ENCODE measurements at regions not wholly inside any gene's neighbourhood (a gene's known extent, or its start where the extent isn't known, plus 50 kb on each side); places are given as distances from the start of the nearest gene placed in this dataset.

DNA sequence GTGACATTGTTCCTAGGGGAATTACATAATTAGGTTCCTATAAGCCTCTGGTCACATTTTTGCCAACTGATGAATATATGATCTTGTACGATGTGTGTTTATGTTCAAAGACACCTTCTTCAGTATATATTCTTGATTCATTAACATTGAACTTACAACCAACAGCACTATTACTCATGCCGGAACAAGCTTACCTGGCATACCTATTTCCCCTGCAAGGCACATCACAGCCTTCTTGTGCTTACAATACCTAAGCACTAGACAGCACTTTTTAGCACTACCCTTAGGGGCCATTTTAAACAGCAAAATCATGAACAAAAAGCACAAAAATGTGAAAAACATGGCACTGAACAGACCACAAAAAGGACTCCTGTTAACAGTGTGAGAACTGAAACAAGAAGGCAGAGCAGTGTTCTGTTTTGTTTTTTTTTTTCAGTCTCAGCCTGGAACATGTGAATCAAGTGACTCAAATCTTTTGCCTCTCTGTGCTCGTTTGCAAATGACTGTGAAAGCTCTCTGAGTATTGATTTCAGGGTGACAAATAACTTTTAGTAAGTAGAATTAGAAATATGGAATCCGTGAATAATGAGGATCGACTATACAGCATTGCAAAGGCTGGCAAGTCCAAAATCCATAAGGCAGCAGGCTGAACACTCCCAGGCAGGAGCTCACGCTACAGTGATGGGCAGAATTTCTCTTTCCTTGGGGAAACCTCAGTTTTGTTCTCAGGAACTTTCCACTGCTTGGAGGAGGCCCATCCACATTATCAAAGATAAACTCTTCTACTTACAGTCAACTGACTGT lies 102.3 kb upstream of the TSHZ2 start:
- Histone ChIP-seq H3K27me3 (ENCODE audit: control insufficient read depth, insufficient read depth, low read length) (no peaks in the 10 kb centered on the region; the same call in 1 of the 2 replicates), H3K9me3 (ENCODE audit: control insufficient read depth, insufficient read depth, low read depth, low read length) (no peaks in the 10 kb centered on the region), H3K4me3 (ENCODE audit: low read depth in 2 of 2, low read length in 2 of 2) (no peak overlapping the region), H3K36me3 (ENCODE audit: control insufficient read depth, insufficient read depth, low read length) (no peaks in the 10 kb centered on the region), H3K4me1 (ENCODE audit: control insufficient read depth, insufficient read depth, low read length) (no peaks in the 10 kb centered on the region), H3K27ac (ENCODE audit: low read length) (no peak overlapping the region)
- in situ Hi-C loops (cut with HindIII; ENCODE audit: low pct_unique_long_range_greater_than_20kb, low sequenced_read_pairs): no loop called here
- ATAC-seq (no peak), DNase-seq (ENCODE audit: low read depth, low spot score) (no peak)
- intact Hi-C loops (cut with micrococcal nuclease; ENCODE audit: unreplicated experiment): no loop called here
- TF ChIP-seq, protein P1, sequence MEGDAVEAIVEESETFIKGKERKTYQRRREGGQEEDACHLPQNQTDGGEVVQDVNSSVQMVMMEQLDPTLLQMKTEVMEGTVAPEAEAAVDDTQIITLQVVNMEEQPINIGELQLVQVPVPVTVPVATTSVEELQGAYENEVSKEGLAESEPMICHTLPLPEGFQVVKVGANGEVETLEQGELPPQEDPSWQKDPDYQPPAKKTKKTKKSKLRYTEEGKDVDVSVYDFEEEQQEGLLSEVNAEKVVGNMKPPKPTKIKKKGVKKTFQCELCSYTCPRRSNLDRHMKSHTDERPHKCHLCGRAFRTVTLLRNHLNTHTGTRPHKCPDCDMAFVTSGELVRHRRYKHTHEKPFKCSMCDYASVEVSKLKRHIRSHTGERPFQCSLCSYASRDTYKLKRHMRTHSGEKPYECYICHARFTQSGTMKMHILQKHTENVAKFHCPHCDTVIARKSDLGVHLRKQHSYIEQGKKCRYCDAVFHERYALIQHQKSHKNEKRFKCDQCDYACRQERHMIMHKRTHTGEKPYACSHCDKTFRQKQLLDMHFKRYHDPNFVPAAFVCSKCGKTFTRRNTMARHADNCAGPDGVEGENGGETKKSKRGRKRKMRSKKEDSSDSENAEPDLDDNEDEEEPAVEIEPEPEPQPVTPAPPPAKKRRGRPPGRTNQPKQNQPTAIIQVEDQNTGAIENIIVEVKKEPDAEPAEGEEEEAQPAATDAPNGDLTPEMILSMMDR (IDR thresholded peaks at IDR 0.05): no peak
- TF ChIP-seq, protein P2, sequence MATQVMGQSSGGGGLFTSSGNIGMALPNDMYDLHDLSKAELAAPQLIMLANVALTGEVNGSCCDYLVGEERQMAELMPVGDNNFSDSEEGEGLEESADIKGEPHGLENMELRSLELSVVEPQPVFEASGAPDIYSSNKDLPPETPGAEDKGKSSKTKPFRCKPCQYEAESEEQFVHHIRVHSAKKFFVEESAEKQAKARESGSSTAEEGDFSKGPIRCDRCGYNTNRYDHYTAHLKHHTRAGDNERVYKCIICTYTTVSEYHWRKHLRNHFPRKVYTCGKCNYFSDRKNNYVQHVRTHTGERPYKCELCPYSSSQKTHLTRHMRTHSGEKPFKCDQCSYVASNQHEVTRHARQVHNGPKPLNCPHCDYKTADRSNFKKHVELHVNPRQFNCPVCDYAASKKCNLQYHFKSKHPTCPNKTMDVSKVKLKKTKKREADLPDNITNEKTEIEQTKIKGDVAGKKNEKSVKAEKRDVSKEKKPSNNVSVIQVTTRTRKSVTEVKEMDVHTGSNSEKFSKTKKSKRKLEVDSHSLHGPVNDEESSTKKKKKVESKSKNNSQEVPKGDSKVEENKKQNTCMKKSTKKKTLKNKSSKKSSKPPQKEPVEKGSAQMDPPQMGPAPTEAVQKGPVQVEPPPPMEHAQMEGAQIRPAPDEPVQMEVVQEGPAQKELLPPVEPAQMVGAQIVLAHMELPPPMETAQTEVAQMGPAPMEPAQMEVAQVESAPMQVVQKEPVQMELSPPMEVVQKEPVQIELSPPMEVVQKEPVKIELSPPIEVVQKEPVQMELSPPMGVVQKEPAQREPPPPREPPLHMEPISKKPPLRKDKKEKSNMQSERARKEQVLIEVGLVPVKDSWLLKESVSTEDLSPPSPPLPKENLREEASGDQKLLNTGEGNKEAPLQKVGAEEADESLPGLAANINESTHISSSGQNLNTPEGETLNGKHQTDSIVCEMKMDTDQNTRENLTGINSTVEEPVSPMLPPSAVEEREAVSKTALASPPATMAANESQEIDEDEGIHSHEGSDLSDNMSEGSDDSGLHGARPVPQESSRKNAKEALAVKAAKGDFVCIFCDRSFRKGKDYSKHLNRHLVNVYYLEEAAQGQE (IDR thresholded peaks at IDR 0.05; ENCODE audit: insufficient read depth in 1 of 2, low read depth in 2 of 2, low read length in 1 of 2): no peak
- no peak for TF ChIP-seq TCF7L2 (IDR thresholded peaks at IDR 0.05; ENCODE audit: low read depth, low read length)
- no peak for TF ChIP-seq SIN3A (IDR thresholded peaks at IDR 0.05; ENCODE audit: borderline replicate concordance, insufficient read depth, low read depth, low read length)
- no peak for TF ChIP-seq POLR2AphosphoS5 (IDR thresholded peaks at IDR 0.05; ENCODE audit: low read depth, low read length)
- no TSS peak for BruUV-seq (replicated peaks)
- CTCF ChIA-PET: no interaction called here
- POLR2A ChIA-PET: no interaction called here

DNA sequence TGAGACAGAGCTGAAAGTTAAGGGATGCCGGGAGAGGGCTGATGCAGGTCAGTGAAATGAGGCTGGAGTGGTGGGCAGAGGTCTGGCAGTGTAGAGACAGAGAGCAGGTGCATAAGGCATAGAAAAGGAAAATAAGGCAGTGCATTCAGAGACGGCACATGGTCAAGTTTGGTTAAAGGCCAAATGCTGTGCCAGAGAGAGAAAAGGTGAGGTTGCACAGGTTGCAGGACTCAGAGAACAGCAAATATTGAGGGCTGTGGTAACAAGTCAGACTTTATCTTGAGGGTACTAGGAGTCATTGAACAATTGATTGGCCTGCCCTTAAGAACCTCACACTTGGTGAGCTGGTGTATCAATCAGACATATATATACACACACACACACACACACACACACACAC lies 102.9 kb upstream of the TSHZ2 start:
- ATAC-seq: no peak
- in situ Hi-C loops (cut with HindIII; ENCODE audit: low pct_unique_long_range_greater_than_20kb, low sequenced_read_pairs): no loop called here

More for the DNA sequence above, 102.9 kb upstream of the TSHZ2 start:
- no peaks in the 10 kb centered on the region for H3K4me1 ChIP-seq (ENCODE audit: control insufficient read depth, insufficient read depth, low read length)
- no peaks in the 10 kb centered on the region for H3K9me3 ChIP-seq (ENCODE audit: control insufficient read depth, insufficient read depth, low read depth, low read length)
- DNase-seq (ENCODE audit: low read depth, low spot score): no peak
- no peaks in the 10 kb centered on the region for H3K36me3 ChIP-seq (ENCODE audit: control insufficient read depth, insufficient read depth, low read length)
- H3K27me3 ChIP-seq (ENCODE audit: control insufficient read depth, insufficient read depth, low read length): no peaks in the 10 kb centered on the region; the same call in 1 of the 2 replicates
- no peak overlapping the region for H3K4me3 ChIP-seq (ENCODE audit: low read depth in 2 of 2, low read length in 2 of 2)
- no TSS peak for BruUV-seq (replicated peaks)
- ChIA-PET POLR2A (no interaction called here), CTCF (no interaction called here)
- TF ChIP-seq SIN3A (IDR thresholded peaks at IDR 0.05; ENCODE audit: borderline replicate concordance, insufficient read depth, low read depth, low read length): no peak
- TF ChIP-seq, protein P2 (IDR thresholded peaks at IDR 0.05; ENCODE audit: insufficient read depth in 1 of 2, low read depth in 2 of 2, low read length in 1 of 2): no peak
- no peak for TF ChIP-seq TCF7L2 (IDR thresholded peaks at IDR 0.05; ENCODE audit: low read depth, low read length)
- TF ChIP-seq, protein P1 (IDR thresholded peaks at IDR 0.05): no peak
- TF ChIP-seq POLR2AphosphoS5 (IDR thresholded peaks at IDR 0.05; ENCODE audit: low read depth, low read length): no peak
- H3K27ac ChIP-seq (ENCODE audit: low read length): no peak overlapping the region
- intact Hi-C loops (cut with micrococcal nuclease; ENCODE audit: unreplicated experiment): no loop called here
